Gastroesophageal sphincter (tissue), 3 donors: ENCODE measurements at regions not wholly inside any gene's neighbourhood (a gene's known extent, or its start where the extent isn't known, plus 50 kb on each side); places are given as distances from the start of the nearest gene placed in this dataset.

ENCODE experiments used
- EP300 ChIP-seq: sonication (generic); formaldehyde crosslinking; IDR thresholded peaks from one replicate; pipeline ENCODE4 v1.6.1; 2017; ENCODE audit warnings: antibody characterized with exemption, mild to moderate bottlenecking
- POLR2A ChIP-seq, 2 donors: fragments of 450-650 bp; IDR thresholded peaks; one replicate each; pipeline ENCODE4 v1.6.1; 2017; ENCODE audit warnings: antibody characterized with exemption in 2 of 2, mild to moderate bottlenecking in 2 of 2, moderate library complexity in 1 of 2
- POLR2AphosphoS5 ChIP-seq: sonication (generic); formaldehyde crosslinking; IDR thresholded peaks from one replicate; pipeline ENCODE4 v1.6.1; 2017; ENCODE audit warnings: antibody characterized with exemption
- TF ChIP-seq, protein P1 (sequence below), 4 experiments: fragments of 200-600 bp in 2 of 4; fragments of 450-650 bp in 2 of 4; sonication (generic) in 1 of 4; IDR thresholded peaks; one replicate each; pipeline ENCODE4 v1.5.1; 2017 to 2019; ENCODE audit warnings: antibody characterized with exemption in 4 of 4, mild to moderate bottlenecking in 2 of 4, moderate library complexity in 2 of 4

DNA sequence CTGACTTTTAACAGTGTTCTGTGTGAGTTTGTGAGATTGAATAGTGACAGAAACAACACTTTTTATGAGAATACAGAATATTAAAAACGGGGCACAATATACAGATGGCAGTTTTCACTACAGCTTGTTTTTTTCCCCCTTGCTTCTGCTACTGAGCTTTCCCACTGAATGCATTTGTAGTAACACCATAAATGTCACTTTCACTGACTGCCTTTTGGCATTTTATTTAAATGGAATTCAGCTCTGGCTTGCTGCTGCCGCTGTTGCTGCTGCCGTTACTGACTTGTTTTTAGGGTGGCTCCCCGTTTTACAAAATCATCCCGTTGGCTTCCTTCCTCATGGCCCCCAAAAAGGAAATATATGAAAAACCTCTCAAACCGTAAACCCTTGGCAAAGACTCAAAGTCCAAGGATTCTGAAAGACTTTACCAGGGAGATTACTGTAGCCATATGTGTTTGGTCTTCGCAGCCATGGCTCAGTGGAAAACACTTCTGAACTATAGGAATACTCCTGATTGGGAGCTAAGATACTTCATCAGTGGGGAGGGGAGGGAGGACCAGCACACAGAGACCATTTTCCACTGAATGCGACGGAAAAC lies 151.0 kb downstream of the NUF2 start:
- no peak for TF ChIP-seq POLR2A (IDR thresholded peaks at IDR 0.05)
- no peak for TF ChIP-seq POLR2AphosphoS5
- TF ChIP-seq, protein P1, sequence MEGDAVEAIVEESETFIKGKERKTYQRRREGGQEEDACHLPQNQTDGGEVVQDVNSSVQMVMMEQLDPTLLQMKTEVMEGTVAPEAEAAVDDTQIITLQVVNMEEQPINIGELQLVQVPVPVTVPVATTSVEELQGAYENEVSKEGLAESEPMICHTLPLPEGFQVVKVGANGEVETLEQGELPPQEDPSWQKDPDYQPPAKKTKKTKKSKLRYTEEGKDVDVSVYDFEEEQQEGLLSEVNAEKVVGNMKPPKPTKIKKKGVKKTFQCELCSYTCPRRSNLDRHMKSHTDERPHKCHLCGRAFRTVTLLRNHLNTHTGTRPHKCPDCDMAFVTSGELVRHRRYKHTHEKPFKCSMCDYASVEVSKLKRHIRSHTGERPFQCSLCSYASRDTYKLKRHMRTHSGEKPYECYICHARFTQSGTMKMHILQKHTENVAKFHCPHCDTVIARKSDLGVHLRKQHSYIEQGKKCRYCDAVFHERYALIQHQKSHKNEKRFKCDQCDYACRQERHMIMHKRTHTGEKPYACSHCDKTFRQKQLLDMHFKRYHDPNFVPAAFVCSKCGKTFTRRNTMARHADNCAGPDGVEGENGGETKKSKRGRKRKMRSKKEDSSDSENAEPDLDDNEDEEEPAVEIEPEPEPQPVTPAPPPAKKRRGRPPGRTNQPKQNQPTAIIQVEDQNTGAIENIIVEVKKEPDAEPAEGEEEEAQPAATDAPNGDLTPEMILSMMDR (IDR thresholded peaks at IDR 0.05): no peak
- TF ChIP-seq EP300: no peak
